SH-SY5Y (cell line): ENCODE measurements at regions not wholly inside any gene's neighbourhood (a gene's known extent, or its start where the extent isn't known, plus 50 kb on each side); places are given as distances from the start of the nearest gene placed in this dataset.

Experiments
- GATA2 ChIP-seq: IDR thresholded peaks from 2 replicates; pipeline ENCODE4 v1.6.1; 2011; ENCODE audit warnings: mild to moderate bottlenecking, low read depth, low read length
- GATA3 ChIP-seq: IDR thresholded peaks from 2 replicates; pipeline ENCODE4 v1.6.1; 2011; ENCODE audit warnings: low read depth, mild to moderate bottlenecking, low read length, moderate library complexity

- TF ChIP-seq GATA2: no peak
- no peak for TF ChIP-seq GATA3
Measured at GRCh38 chr5:116861666-116862065, 287.0 kb upstream of the SEMA6A start.

- no peak for TF ChIP-seq GATA3
- no peak for TF ChIP-seq GATA2
Measured at GRCh38 chr5:116861097-116861496, 286.5 kb upstream of the SEMA6A start.

GRCh38 chr5:116859666-116860320 lies 285.2 kb upstream of the SEMA6A start:
- TF ChIP-seq GATA2 (no peak), GATA3 (no peak)

- TF ChIP-seq GATA3: no peak
- TF ChIP-seq GATA2: no peak
Measured at GRCh38 chr5:116858705-116859333, 284.2 kb upstream of the SEMA6A start.

GRCh38 chr5:116856271-116856670 lies 281.6 kb upstream of the SEMA6A start:
- TF ChIP-seq GATA3 (no peak), GATA2 (no peak)

- TF ChIP-seq GATA3 (no peak), GATA2 (no peak)
Measured at GRCh38 chr5:116853992-116854391, 279.4 kb upstream of the SEMA6A start.

- TF ChIP-seq GATA2: no peak
- TF ChIP-seq GATA3: no peak
Measured at GRCh38 chr5:116848954-116849581, 274.4 kb upstream of the SEMA6A start.

- TF ChIP-seq GATA2 (no peak), GATA3 (no peak)
Measured at GRCh38 chr5:116847960-116848359, 273.3 kb upstream of the SEMA6A start.

- TF ChIP-seq GATA2: no peak
- TF ChIP-seq GATA3: no peak
Measured at GRCh38 chr5:116844015-116844414, 269.4 kb upstream of the SEMA6A start.

- TF ChIP-seq GATA3: no peak
Measured at GRCh38 chr5:116842514-116842961, 267.9 kb upstream of the SEMA6A start.

- TF ChIP-seq GATA2 (no peak), GATA3 (no peak)
Measured at GRCh38 chr5:116841734-116842133, 267.1 kb upstream of the SEMA6A start.

GRCh38 chr5:116838011-116838536 lies 263.5 kb upstream of the SEMA6A start:
- no peak for TF ChIP-seq GATA3
- TF ChIP-seq GATA2: no peak

GRCh38 chr5:116834796-116835515 lies 260.3 kb upstream of the SEMA6A start:
- TF ChIP-seq GATA2 (no peak), GATA3 (no peak)

GRCh38 chr5:116830079-116830478 lies 255.5 kb upstream of the SEMA6A start:
- TF ChIP-seq GATA2 (no peak), GATA3 (no peak)
